Erythroblast (primary cell): ENCODE measurements at regions not wholly inside any gene's neighbourhood (a gene's known extent, or its start where the extent isn't known, plus 50 kb on each side); places are given as distances from the start of the nearest gene placed in this dataset.

ENCODE experiments used
- GATA1 ChIP-seq: IDR thresholded peaks from 2 replicates; pipeline ENCODE4 v1.6.1; 2011; ENCODE audit warnings: low read depth, mild to moderate bottlenecking, control low read depth, low read length, moderate library complexity
- POLR2A ChIP-seq: IDR thresholded peaks from 2 replicates; pipeline ENCODE4 v1.6.1; 2011; ENCODE audit warnings: mild to moderate bottlenecking, low read length

GRCh38 chr4:152106781-152107321 is 346.0 kb upstream of the GATB start:
- TF ChIP-seq POLR2A: no peak
- TF ChIP-seq GATA1: no peak
